A172 (cell line): ENCODE measurements at regions not wholly inside any gene's neighbourhood (a gene's known extent, or its start where the extent isn't known, plus 50 kb on each side); places are given as distances from the start of the nearest gene placed in this dataset.
"Not testable (repeated sequence)": the region's sequence is repeated elsewhere in the genome, so short reads cannot be mapped to it uniquely, and the experiment has no call there.

Source experiments
- DNase-seq: peaks from one replicate; pipeline ENCODE4 v3.0.0-alpha.2; 2015; ENCODE audit warnings: low spot score

GRCh38 chr3:72628065-72628464, 220.2 kb downstream of the SHQ1 start:
- no peak for DNase-seq

- DNase-seq, result no peak
Observed at GRCh38 chr3:72627271-72627670, 221.0 kb downstream of the SHQ1 start.

GRCh38 chr3:72625602-72626337, 222.5 kb downstream of the SHQ1 start:
- DNase-seq, result no peak

GRCh38 chr3:72624656-72625055, 223.6 kb downstream of the SHQ1 start:
- no peak for DNase-seq

GRCh38 chr3:72618739-72619138, 229.5 kb downstream of the SHQ1 start:
- no peak for DNase-seq

GRCh38 chr3:72617424-72618024, 230.7 kb downstream of the SHQ1 start:
- DNase-seq, result no peak

- DNase-seq, result no peak
Observed at GRCh38 chr3:72615776-72616175, 232.5 kb downstream of the SHQ1 start.

GRCh38 chr3:72615182-72615581, 233.1 kb downstream of the SHQ1 start:
- no peak for DNase-seq

GRCh38 chr3:72614394-72615074, 233.7 kb downstream of the SHQ1 start:
- DNase-seq, result no peak

- no peak for DNase-seq
Observed at GRCh38 chr3:72613871-72614270, 234.4 kb downstream of the SHQ1 start.

GRCh38 chr3:72609114-72609513, 239.1 kb downstream of the SHQ1 start:
- DNase-seq, result not testable (repeated sequence)

GRCh38 chr3:72606005-72606800, 242.0 kb downstream of the SHQ1 start:
- no peak for DNase-seq

GRCh38 chr3:72604328-72604727, 243.9 kb downstream of the SHQ1 start:
- no peak for DNase-seq

- DNase-seq, result no peak
Observed at GRCh38 chr3:72601983-72602750, 246.1 kb downstream of the SHQ1 start.

GRCh38 chr3:72601060-72601459, 247.2 kb downstream of the SHQ1 start:
- DNase-seq, result no peak

- DNase-seq, result no peak
Observed at GRCh38 chr3:72597756-72598195, 250.5 kb downstream of the SHQ1 start.

GRCh38 chr3:72597043-72597442, 251.2 kb downstream of the SHQ1 start:
- no peak for DNase-seq

- DNase-seq, result peak; percentile 19
Observed at GRCh38 chr3:72595927-72596610, 252.2 kb downstream of the SHQ1 start.

- no peak for DNase-seq
Observed at GRCh38 chr3:72595376-72595775, 252.9 kb downstream of the SHQ1 start.

- DNase-seq, result no peak
Observed at GRCh38 chr3:72594615-72595215, 253.5 kb downstream of the SHQ1 start.
